ENCODE measurements at regions not wholly inside any gene's neighbourhood (a gene's known extent, or its start where the extent isn't known, plus 50 kb on each side); places are given as distances from the start of the nearest gene placed in this dataset.

DNA sequence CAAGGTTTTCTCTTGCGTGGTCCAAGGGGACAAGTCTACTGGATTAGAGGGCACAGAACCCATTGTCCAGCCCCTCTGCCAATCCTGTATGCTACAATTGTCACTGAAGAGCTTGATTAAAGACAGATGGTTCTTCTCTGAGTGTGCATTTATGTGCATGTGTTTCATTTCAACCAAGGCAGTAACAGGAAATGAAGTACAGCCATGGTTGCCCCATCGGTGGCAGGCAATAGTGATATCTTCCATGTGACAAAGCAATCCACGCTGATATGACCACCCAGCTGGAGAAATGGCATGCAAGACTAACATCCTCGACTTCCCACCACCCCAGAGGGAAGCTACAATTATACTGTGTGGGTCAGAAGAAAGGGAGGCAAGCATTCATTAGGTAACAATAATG lies 85.5 kb downstream of the UNC5CL start:
- no peaks in the 10 kb centered on the region for H3K36me3 ChIP-seq
- DNase-seq: no peak

DNA sequence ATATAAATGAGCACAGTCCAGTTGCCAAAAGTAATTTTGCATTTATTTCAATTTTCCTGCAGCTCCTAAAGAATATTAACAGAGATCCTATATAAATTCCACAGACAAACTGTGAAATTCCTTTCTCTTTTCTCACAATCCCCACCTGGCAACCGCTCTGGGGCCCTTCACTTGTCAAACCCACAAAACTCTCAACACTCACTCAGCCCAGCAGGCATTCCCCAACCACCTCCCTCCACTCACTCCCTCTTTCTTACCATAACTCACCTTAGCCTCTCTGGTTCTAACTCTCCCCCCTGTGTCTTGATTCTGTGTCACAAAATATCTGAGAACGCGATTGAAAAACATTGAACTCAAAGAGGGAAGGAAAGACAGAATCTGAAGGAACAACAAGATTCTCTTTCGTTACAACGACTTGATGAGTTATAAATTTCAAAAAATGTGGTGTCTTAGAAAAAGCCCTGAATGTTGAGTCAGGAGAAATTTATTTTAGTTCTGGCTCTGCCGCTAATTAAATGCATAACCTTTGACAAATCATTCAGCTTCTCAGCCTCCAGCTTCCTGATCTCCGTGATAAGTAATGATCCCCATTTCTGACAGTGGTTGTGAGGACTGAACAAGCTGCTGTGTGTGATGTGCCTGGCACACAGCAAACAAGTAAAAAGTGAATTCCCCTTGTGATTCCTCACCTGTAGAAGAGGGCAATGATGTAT lies 87.9 kb downstream of the UNC5CL start:
- H3K36me3 ChIP-seq: no peaks in the 10 kb centered on the region
- H3K9me3 ChIP-seq: no peaks in the 10 kb centered on the region
- H3K27me3 ChIP-seq: peaks cover 4% of the 10 kb centered on the region
- H3K4me1 ChIP-seq: no peaks in the 10 kb centered on the region
- no peak overlapping the region for H3K27ac ChIP-seq
- DNase-seq: no peak
- TF ChIP-seq, protein P1, sequence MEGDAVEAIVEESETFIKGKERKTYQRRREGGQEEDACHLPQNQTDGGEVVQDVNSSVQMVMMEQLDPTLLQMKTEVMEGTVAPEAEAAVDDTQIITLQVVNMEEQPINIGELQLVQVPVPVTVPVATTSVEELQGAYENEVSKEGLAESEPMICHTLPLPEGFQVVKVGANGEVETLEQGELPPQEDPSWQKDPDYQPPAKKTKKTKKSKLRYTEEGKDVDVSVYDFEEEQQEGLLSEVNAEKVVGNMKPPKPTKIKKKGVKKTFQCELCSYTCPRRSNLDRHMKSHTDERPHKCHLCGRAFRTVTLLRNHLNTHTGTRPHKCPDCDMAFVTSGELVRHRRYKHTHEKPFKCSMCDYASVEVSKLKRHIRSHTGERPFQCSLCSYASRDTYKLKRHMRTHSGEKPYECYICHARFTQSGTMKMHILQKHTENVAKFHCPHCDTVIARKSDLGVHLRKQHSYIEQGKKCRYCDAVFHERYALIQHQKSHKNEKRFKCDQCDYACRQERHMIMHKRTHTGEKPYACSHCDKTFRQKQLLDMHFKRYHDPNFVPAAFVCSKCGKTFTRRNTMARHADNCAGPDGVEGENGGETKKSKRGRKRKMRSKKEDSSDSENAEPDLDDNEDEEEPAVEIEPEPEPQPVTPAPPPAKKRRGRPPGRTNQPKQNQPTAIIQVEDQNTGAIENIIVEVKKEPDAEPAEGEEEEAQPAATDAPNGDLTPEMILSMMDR (IDR thresholded peaks at IDR 0.05): no peak
- no peak for ATAC-seq
- no peak overlapping the region for H3K4me3 ChIP-seq
- intact Hi-C loops (cut with DNase I): no loop called here

More for the DNA sequence above, 85.5 kb downstream of the UNC5CL start:
- TF ChIP-seq, protein P1 (IDR thresholded peaks at IDR 0.05): no peak
- intact Hi-C loops (cut with DNase I): no loop called here
- Histone ChIP-seq H3K4me3 (no peak overlapping the region), H3K27ac (no peak overlapping the region), H3K9me3 (no peaks in the 10 kb centered on the region), H3K4me1 (no peaks in the 10 kb centered on the region), H3K27me3 (peaks cover 4% of the 10 kb centered on the region)
- no peak for ATAC-seq

DNA sequence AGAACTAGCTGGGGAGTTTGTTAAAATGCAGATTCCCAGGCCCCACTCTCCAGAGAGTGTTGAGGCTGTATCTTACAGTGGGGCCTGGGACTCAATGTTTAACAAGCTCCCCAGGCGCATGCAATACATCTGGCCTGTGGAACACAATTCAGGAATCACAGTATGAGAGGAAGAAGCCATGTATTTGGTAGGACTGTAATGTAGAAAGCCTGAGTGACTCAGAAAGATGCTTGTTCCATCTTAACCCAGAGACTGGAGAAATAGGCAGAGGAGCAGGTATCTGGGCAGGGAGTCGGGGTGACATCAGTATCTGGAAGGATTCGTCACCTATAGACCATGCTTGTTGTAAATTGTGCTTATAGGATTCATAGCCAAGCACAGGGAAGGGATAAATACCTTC lies 90.5 kb downstream of the UNC5CL start:
- H3K27ac ChIP-seq: no peak overlapping the region
- intact Hi-C loops (cut with DNase I): no loop called here

DNA sequence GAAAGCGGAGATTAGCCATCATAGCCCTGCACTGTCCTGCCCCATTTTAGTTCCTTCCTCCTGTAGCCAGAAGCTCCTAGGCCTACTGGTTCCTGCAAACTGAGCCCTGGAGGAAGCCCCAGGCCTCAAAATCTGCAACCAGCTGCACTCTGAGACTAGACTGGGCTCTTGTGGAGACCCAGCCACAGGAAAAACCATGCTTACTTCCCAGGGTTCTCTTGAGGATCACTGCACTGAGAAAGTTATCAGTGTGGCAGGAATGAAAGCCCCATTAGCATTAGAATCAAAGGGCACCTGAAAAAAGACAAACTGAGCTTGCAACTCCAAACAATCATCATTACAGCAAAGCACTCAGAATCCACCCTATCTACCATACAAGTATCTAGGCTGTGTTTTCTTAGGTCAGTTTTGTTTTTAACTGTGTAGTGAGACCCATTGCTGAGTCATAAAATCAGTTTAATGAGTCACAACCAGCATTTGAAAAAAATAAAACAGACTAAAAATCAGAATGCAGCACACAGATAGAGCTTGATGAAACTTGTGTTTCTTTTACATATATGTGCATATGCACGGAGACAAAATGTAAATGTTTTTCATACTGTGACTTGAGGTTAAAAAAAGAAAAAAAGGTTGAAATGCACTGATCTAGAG lies 91.0 kb downstream of the UNC5CL start:
- TF ChIP-seq, protein P1 (IDR thresholded peaks at IDR 0.05): no peak
- Histone ChIP-seq H3K27me3 (peaks cover 4% of the 10 kb centered on the region), H3K36me3 (no peaks in the 10 kb centered on the region), H3K27ac (no peak overlapping the region), H3K4me3 (no peak overlapping the region), H3K9me3 (no peaks in the 10 kb centered on the region), H3K4me1 (no peaks in the 10 kb centered on the region)
- intact Hi-C loops (cut with DNase I): no loop called here
- DNase-seq: no peak
- ATAC-seq: no peak

More for the DNA sequence above, 90.5 kb downstream of the UNC5CL start:
- TF ChIP-seq, protein P1 (IDR thresholded peaks at IDR 0.05): no peak
- Histone ChIP-seq H3K36me3 (no peaks in the 10 kb centered on the region), H3K4me3 (no peak overlapping the region), H3K27me3 (peaks cover 4% of the 10 kb centered on the region), H3K4me1 (no peaks in the 10 kb centered on the region), H3K9me3 (no peaks in the 10 kb centered on the region)
- ATAC-seq (no peak), DNase-seq (no peak)

DNA sequence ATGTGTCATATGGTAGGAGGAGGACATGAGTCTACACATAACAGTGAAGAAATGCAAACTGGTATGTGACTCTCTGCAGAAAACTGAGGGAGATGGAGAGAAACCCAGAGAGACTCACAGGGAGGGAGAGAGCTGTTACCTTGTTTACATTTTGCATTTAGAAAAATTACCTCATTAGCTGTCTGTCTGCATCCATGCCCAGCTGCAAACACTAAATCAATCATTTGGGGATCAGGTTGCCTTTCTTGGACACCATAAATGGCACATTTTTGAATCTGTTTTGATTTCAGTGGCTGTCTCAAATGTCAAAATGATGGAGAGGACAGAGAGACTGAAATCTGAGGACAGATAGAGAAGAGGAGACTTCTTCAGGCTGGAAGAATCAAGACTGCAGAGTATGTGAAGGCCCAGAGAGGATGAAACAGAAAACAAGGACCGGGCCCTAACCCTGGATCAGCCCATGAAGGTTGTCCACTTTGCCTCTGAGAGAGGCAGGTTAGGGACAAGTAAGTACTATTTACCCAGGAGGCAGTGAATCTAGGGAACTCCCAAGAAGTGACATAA lies 92.2 kb downstream of the UNC5CL start:
- Histone ChIP-seq H3K36me3 (no peaks in the 10 kb centered on the region), H3K9me3 (no peaks in the 10 kb centered on the region), H3K4me1 (no peaks in the 10 kb centered on the region), H3K4me3 (no peak overlapping the region), H3K27ac (no peak overlapping the region), H3K27me3 (peaks cover 1% of the 10 kb centered on the region)
- TF ChIP-seq, protein P1 (IDR thresholded peaks at IDR 0.05): no peak
- DNase-seq (no peak), ATAC-seq (no peak)
- intact Hi-C loops (cut with DNase I): no loop called here

Measured in upper lobe of right lung (tissue), 1 donor.